SKM-1 treated with dmso at 0.1 percent for 144 hours (cell line): ENCODE measurements at regions not wholly inside any gene's neighbourhood (a gene's known extent, or its start where the extent isn't known, plus 50 kb on each side); places are given as distances from the start of the nearest gene placed in this dataset.

ENCODE experiments used
- DNase-seq: peaks from one replicate; lab custom pipeline; 2025; ENCODE audit not compliant: unreplicated experiment; lab: John Stamatoyannopoulos, UW

DNA sequence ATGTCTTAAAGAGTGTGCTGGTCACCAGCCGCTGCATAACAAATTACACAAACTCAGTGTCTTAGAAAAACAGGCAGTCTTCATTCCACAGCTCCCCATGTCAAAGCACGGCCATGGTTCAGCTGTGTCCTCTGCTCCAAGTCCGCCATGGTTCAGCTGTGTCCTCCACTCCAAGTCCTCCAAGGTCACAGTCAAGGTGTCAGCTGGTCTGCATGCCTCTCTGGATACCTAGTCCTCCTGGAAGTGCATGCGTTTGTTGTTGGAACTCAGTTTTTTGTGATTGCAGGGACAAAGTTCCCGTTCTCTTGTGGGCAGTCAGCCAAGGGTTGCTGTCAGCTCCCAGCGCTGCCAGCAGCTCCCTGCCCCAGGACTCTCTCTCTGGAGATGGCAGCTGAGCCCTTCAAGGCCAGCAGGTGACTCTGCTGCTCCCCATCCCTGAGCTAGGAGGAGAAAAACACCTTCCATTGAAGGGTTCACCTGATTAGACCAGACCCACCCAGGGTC is 304.0 kb upstream of the MYT1L start:
- no peak for DNase-seq

DNA sequence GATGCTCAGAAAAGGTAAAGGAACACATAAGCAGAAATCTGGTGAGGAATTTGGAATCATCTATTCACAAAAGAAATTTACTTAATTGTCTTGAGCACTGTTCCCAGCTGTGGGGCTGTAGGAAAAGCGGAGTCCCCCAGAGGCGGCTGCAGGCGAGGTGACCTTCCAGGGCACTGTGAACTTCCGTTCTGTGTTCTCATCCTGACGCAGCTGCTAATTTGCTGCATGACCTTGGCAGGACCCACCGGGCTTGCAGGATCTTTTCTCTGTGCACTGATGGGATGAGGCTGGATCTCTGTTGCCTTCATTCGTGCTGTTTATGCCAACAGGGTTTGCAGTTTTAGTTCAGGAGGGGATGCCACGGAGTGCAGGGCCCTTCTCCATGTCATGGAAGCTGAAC is 301.9 kb upstream of the MYT1L start:
- no peak for DNase-seq

DNA sequence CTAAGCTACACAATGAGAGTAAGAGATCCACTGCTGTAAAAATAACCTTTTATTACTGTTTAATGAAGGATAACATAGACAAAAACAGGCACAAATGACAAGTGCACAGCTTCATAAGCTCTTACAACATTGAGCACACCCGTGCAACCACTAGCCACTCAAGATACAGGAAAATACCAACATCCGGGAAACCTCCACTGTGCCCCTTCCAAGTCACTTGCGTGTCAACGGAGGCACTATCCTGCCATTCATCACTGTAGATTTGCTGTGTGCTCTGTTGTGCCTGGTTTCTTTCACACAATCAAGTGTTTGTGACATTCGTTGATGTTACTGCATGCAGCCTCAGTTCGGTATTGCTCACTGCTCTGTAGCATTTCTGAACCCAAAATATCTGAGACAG is 292.9 kb upstream of the MYT1L start:
- no peak for DNase-seq

DNA sequence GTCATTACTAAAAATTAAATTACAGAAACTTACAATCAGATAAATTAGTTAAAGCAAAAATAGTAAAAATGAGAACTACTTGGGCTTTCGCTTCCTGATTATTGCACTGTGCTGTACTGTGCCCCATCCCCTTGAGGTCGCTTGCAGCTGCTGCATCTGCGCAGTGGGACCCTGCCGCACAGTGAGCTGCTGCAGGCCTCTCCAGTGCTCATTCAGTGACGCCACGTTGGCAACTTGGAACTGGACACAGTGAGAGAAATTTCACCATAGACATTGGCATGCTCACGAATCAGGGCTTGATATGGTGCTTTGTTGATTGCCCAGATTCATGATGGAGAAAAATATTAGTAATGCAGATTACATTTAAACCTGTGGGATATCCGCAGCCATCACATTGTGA is 290.8 kb upstream of the MYT1L start:
- DNase-seq: no peak

DNA sequence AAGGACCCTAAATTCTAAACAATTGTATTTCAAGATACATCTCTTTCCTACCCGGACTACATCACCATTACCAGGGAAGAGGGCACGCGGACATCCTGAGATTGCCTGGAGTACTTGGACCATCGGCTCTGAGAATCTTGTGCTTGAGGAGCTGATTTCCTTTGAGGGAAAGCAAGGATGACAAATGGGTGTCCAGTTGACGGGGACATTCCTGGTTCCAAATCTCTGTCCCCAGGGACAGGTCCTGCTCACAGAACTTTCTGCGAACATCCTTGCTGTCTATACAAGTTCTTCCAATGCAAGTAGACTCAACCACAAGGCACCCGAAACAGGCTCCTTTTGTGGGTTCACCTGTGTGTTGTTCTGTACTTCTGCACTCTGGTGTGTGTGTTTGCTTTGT is 289.5 kb upstream of the MYT1L start:
- DNase-seq: no peak

DNA sequence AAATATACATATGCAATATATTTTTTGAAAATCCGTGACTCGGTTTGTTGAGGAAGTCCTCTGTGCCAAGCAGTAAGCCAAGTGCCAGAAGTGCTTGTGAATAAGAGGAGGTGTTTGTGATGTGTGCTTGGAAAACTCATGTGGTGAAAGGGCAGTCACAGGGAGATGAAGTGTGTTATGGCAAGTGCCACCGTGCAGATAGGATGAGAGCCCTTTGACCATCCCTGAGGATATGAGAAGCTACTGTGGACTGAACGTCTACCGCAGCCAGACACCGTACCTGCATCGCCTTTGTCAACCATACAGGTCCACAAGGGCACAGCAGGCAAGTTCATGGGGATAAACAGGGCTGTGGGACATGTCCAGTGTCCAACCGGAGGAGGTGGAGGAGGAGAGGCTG is 288.9 kb upstream of the MYT1L start:
- DNase-seq: no peak

DNA sequence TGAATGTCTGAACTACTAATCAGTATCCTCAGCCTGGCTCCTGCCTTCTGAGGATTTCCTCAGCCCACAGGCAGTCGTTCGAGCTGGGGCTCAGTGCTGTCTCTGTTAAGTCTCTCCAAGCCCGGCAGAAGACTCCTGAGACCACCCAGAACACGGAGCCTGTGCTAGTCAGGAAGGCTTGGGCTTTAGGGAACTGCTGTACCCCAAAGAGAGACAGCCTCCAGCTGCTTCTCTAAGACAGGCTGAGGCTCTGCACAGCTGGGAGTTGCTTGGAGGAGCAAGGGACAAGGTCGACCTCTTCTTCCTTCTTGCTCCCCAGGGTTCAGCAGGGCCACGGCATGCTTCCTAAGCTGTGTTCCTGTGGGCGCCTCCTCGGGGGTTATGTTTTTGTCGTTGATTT is 283.4 kb upstream of the MYT1L start:
- DNase-seq: no peak

DNA sequence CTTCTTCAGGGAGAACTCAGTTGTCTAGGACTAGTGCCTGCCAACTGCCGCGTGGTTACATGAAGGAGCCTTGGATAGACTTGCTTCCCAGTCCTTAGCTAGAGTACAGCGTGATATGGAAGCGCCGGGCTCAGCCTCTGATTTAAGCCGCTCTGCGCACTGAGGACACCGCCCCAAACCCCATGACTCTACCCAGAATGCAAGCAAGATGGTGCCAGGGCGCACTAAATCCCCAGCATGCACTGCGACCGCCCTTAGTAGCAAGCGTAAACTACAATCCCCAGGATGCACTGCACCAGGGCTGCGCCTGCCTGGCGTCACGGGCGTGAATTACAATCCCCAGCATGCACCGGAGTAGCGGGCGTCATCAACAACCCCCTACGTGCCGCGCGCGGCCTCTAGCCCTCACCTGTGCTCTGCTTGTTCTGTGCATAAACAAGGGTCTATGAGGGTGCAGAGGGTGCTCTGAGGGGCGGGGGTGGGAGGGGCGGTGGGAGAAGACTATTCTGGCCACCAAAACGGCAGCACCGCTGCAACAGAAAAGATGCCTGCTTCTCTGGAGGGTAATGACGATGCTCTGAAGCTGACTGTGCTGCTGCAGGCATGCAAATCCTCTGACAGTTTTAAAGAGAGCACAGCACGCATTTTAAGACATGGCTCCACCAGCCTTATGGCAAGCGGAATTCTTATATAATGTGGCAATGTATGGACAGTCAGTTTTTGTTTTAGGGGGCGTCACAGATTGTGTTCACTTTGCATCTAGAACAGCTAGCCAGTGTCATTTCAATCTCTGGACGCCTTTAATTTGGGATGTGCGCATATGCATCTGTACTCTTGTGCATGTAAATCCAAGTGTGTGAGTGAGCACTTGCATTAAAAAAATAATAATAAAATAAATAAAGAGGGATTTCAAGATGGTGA is 282.5 kb upstream of the MYT1L start:
- no peak for DNase-seq

DNA sequence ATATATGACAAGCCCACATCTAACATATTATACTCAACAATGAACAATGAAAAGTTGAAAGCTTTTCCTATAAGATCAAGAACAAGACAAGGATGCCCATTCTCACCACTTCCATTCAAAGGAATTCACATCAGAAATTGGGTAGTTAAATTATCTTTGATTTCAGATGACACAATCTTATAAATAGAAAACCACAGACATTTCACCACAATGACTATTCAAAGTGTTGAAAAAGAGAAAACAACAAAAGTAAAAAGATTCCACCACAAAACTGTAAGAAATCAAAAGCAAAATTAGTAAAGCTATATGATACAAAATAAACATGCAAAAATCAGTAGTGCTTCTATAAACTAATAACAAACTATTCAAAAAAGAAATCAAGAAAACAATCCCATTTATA is 279.7 kb upstream of the MYT1L start:
- DNase-seq: no peak

DNA sequence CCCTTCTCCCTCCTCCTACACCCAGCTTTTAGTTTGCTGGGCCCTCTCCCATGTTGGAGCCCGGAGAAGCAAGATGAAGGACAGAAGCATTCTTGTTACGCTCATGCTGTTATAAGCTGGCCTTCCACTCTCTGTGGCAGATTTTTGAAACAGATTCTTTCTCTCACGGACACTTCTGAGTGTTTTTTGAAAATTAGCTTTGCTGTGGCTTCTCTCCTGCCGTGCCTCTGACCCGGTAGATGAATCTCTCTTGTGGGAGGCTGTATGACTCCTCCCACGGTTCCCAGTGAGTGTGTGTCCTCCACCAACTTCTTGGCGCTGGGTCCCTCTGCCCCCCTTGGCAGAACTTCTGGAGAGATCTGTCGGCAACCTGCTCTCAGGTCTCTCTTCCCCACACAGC is 269.3 kb upstream of the MYT1L start:
- DNase-seq: no peak

DNA sequence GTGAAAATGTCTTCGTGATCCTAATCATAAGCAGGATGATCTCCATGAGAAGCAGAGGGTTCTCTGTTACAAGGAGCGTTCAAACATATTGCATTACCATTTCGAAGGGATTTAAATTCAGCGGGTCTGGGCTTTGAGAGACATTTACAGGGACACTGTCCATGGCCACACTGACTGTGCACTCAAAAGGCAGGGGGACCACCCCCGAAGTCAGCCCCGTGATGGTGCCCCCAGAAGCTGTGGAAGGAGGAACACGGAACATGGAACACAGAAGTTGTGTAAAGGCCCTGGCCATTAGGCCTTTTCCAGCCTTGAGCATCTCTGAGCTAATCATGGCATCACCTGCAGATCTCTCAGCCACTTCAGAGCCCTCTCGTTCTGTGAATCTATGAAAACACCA is 268.4 kb upstream of the MYT1L start:
- DNase-seq: no peak

DNA sequence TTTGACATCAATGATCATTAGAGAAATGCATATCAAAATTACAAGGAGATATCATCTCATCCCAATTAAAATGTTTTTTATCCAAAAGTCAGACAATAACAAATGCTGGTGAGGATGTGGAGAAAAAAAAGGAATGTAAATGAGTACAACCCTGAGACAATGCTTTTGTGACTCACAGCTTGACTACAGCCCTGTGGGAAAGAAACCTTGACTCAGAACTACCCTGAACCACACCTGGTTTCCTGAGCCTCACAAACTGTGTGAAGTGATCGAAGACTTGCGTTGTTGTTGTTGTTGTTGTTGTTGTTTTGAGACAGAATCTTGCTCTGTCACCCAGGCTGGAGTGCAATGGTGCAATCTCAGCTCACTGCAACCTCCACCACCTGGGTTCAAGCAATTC is 266.6 kb upstream of the MYT1L start:
- no peak for DNase-seq

DNA sequence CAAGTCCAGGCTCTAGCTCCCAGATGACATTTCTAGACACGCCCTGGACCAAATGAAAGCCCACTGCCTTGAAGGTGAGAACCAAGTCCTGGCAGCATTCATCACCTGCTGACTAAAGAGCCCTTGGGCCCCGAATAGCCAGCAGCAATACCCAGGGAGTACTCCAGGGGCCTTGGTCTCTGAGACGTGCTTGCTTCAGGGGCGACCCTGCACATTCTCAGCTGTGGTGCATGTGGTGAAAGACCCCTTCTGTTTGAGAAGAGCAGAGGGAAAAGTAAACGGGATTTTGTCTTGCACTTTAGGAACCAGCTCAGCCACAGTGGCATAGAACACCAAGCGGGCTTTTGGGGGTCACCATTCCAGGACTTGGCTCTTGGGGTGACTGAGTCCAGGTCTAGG is 260.5 kb upstream of the MYT1L start:
- no peak for DNase-seq

DNA sequence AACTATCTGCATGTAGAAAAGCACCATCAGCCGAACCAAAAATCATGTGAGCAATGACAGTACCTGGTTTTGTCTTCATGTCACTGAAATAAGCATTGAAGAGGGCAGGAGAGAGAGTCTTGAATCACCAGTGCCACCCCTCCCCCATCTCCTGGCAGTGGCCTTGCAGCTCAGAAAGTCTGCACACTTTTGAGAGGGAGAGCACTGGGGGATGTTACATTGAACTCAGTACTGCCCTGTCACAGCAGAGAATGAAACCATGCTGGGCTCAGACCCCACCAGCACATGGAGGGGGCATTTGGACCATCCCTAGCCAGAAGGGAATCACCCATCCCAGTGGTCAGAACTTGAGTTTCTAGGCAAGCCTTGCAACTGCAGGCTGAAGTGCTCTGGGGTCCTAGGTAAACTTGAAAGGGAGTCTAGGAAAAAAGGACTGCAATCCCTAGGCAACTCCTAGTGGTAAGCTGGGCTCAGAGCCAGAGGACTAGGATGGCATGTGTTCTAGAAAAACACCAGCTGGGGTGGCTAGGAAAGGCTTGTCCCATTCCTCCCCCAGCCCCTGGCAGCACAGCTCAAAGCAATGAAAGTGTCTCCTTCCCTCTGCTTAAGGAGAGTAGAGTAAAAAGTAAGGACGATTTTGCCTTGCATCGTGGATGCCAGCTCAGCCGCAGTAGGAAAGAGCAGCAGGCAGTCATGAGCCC is 259.9 kb upstream of the MYT1L start:
- no peak for DNase-seq

DNA sequence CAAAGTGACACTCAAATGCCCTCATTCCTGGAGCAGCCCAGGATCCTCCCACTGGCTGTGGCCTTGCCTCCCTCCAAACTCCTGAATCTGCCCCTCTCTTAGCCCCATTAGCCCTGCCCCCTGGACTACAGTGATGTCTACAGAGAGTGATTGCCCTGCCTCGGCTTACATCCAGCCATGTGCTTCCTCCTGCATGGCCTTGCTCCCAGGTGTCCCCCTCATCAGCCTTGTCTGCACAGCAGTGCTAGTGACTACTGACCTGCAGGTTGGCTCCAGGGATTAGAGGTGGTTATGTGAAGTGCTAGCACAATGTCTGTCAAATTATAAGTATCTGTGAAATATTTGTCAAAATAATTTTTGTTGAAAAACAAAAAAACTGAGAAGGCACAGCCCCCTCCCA is 259.1 kb upstream of the MYT1L start:
- no peak for DNase-seq

DNA sequence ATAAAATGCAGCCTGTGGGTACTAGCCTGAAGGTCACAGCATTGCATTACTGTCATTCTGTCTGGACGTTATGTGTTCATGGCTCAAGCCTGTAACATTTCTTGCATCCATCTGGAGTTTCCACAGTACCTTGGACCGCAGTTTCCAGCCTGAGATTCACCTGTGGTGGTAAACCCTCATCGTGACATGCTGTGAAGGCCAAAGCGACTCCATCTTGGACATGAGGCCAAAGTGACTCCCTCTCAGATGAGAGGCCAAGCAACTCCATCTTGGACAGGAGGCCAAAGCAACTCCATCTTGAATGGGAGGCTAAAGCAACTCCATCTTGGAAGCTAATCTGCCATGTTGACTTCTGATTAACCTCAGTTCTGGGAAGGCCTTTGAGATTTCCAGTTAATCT is 257.7 kb upstream of the MYT1L start:
- DNase-seq: no peak

DNA sequence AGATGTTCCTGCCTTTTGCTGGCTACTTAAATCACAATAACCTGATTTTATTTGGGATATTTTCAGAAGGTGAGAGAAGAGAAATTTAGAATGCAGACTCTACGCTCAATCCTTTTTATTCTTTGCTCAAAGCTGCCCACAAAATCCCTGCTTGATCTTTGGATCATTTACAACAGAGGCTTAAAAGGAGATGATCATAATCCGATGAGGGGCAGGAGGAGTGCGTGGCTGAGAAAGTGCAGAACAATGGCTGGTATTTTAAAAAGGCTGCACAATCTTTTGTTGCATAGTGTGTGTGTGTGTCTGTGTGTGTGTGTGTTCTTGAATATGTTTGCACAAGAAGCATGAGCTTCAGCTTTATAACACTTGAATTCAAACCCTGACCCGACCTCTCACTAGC is 256.3 kb upstream of the MYT1L start:
- DNase-seq: no peak

DNA sequence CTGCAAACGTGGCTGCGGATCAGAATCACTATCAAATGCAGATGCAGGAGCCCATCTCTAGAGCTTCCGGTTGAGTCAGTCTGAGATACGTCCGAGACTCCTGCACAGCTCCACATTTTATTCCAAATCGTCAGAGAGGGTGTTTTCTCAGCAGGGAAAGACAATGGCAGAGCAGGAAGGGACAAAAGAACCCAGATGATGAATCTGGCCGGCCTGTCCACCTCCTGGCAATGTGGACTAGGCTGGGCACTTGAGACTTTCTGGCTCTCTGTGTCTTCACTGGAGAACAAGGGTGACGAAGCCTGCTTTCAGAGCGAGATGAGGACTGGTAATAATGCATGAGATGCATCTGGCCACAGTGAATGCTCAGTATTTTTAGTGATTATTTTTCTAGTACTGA is 255.9 kb upstream of the MYT1L start:
- no peak for DNase-seq

DNA sequence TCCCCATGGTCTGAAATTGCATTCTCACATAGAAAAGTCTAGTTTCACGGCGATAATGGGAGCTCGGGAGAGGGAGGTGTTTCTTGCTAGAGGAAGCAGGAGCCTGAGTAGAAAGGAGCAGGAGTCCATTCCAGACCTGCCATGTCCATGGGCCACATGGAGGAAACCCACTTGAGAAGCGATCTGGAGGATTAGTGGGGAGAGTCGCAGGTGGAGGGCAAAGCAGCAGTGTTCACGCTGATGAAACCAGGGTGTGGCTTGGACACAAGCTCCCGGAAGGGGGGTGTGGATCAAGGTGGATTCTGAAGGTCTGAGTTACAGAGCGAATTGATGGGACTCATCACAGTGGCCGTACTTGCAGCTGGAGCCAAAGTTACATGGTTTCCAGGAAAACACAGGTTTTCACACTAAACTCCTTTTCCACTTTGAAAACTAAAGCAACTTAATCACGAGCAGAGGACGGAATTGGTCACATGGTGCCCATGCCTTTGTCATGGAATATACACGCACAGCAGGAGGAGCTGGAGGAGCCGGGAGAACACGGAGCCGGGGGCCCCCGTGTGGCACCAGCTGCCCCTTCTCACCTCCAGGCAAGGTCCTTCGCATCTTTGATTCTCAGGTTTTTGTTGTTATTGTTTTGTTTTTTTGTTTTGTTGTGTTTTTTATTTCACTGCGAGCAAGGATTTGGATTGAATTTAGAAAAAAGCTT is 255.1 kb upstream of the MYT1L start:
- no peak for DNase-seq

DNA sequence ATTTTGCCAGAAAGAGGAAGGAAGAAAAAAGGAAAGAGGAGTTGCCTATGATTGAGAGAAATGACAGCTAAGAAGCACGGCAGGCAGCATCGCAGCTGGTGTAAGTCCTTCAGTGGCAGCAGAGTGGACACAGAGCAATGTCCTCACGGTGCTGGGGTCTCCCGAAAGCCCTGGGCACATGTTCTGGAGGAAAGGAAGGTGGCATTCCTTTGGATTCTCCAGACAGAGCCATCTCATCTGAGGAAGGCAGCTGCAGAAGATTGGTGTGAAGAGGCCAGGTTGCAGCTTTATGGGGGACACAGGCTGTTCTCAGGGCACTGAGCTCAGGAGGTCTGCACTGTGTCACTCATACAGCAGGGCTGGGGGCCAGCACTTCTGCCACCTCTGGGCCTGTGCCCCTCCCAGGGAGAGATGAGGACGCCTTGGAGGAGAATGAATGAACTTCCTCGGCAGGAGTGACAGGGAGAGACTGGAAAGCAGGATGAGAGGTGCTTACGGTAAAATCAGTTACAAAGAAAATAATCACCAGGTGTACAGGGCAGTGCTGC is 252.0 kb upstream of the MYT1L start:
- DNase-seq: no peak

DNA sequence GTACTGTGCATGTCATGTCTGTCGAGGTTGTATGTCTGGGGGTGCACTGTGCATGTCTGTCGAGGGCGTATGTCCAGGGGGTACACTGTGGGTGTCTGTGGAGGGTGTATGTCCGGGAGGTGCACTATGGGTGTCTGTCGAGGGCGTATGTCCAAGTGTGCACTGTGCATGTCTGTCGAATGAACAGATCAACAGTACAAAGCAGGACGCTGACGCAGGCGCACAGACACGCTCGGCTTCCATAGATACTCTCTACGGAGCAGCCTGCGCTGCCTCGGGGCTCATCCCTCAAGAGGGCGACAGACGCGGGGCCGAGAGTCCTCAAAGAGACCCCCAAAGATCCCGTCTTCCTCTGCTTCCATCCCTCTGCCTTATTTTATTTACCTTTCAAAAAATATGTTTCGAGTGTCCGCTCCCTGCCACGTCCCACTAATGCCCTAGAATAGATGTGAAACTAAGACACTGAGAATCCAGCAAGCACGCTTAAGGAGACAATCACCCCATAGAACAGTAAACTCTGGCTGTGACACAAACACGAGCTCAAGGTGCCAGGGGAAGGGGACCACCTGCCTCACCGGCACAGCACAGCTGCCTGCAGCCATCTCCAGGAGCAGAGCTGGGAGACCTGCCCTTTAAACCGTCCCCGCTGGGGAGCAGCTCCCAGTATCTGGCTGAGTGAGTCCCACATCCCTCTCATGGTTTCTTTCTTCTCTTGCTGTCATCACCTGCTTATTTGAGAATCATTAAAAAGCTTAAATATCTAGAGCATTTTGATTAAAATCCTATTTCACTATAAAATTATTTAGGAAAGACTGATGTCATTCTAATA is 250.5 kb upstream of the MYT1L start:
- no peak for DNase-seq
